Epidermal melanocyte (primary cell): ENCODE measurements at regions not wholly inside any gene's neighbourhood (a gene's known extent, or its start where the extent isn't known, plus 50 kb on each side); places are given as distances from the start of the nearest gene placed in this dataset.
"Not testable (repeated sequence)": the region's sequence is repeated elsewhere in the genome, so short reads cannot be mapped to it uniquely, and the experiment has no call there.

Experiments used
- DNase-seq: peaks from one replicate; pipeline ENCODE4 v3.0.0; 2011; ENCODE audit warnings: low spot score; ENCODE audit not compliant: insufficient read length

GRCh38 chr15:95129574-95129973 lies 898.2 kb downstream of the MCTP2 start:
- DNase-seq: no peak

- DNase-seq: no peak
These were observed 899.8 kb downstream of the MCTP2 start for GRCh38 chr15:95131131-95131556.

GRCh38 chr15:95132774-95133173 lies 901.4 kb downstream of the MCTP2 start:
- DNase-seq: no peak

GRCh38 chr15:95134431-95135110 lies 903.2 kb downstream of the MCTP2 start:
- no peak for DNase-seq

- DNase-seq: no peak
These were observed 907.4 kb downstream of the MCTP2 start for GRCh38 chr15:95138604-95139270.

DNA sequence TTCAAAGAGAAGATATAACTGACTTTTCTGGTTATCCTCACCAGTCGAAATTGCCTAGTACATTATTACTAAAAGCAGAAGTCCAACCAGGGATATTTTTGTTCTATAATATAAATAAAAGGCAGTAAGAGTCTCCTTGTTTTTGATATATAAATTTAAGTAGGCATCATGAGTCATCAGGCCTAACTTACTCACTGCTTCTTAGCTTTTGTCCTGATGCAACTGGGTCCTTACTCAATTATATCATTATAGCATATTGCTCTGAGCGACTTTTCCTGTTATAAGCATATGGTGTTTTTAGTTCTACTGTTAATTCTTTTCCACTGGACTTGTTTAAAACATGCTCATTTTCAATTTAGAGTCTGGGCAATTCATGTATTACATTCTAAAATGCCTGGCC lies 910.1 kb downstream of the MCTP2 start:
- no peak for DNase-seq

- DNase-seq: no peak
These were observed 911.2 kb downstream of the MCTP2 start for GRCh38 chr15:95142531-95142930.

DNA sequence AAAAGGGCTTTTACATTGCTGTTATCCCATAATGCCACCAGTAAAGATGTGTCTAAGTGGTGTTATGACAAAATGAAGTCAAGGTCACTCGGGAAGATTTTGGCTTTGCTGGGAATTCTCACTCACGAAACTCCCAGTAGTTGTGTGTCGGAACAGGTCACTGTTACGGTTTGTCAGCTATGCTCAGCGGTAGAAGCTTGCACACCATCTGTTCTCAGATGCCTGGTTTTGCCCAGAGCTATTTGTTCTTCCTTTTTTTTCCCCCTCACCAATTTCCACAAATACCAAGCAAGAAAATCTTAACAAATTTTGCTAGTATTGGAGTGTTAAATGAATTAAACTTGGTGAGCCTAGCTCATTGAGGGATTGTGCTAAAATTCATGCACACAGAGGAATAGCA lies 915.1 kb downstream of the MCTP2 start:
- no peak for DNase-seq

GRCh38 chr15:95148183-95148582 lies 916.8 kb downstream of the MCTP2 start:
- no peak for DNase-seq

DNA sequence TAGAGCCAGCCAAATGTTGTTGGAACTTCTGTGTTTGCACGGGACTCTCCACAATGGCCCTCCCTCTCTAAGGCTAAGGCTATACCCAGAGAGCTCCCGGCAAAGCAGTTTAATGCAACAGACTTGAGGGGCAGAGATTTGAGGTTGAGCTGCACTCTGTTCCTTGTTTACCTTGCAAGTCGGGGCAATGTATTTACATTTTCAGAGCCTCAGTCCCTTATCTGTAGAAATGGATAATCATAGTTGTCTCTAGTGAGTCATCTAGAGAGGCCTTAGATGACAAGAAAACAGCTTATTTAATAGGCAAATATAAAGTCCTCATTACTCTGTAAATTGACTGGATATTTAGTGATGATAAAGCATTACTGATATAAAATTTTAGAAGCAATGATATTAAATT lies 917.7 kb downstream of the MCTP2 start:
- no peak for DNase-seq

GRCh38 chr15:95149771-95150170 lies 918.4 kb downstream of the MCTP2 start:
- no peak for DNase-seq

- no peak for DNase-seq
These were observed 919.1 kb downstream of the MCTP2 start for GRCh38 chr15:95150466-95150865.

DNA sequence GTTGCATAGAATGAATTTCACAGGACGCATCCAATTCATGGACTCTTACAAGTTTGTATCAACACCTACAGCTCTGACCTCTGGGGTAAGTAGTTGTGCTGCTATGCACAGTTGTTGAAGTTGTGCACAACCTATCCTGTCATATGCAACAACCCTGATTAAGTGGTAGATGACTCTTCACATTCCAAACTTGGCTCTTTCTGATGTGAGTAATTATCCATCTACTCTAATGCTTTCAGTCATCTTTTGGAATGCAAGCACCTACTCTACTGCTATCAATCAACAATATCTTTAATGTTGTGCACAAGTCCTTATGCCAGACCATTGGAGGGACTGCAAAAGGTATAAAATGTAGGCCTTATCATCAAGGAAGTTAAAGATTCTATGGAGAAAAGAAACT lies 921.4 kb downstream of the MCTP2 start:
- no peak for DNase-seq

- DNase-seq: not testable (repeated sequence)
These were observed 921.8 kb downstream of the MCTP2 start for GRCh38 chr15:95153201-95153600.

GRCh38 chr15:95160316-95160715 lies 929.0 kb downstream of the MCTP2 start:
- DNase-seq: no peak

DNA sequence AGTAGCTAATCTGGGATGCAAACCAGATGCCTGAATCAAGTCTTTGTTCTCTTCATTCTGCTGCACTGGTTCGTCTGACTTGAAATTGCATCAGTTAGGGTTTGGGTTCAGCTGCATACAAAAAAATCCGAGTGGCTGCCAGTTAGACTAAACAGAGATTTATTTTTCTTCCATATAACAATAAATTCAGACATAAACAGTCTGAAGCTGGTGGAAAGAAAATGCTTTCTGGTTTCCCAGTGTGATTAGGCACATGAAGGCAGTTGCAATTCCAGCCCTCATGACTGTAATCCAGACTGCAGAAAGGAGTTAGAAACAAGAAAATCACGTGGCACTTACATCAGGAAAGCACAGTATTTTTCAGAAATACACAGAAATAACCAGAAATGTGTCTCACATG lies 930.7 kb downstream of the MCTP2 start:
- no peak for DNase-seq

- no peak for DNase-seq
These were observed 931.2 kb downstream of the MCTP2 start for GRCh38 chr15:95162531-95162930.

DNA sequence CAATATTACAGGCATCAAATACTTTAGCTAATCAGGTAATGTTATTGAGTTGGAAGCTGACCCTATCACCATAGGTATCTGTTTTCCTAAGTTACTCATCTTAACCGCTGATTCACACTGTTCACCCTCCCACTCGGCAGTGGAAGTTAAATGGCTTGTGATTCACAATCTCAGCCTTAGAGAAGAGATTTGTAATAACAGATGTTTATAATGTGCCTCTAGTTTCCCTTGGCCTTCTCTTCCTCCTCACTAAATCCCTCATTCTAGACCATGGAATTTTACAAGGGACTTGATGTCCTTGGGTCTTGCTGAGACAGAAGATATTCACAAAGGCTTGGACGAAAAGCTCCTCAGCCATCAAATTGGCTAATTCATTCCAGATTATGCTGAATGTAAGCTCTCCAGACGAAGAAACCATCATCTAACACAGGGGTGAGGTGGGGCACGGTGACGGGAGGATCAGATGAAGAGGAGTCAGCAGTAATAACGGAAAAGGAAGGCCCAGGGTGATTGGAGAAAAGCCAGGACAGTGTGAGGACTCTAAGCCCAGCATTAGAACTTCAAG lies 931.7 kb downstream of the MCTP2 start:
- DNase-seq: no peak

- DNase-seq: no peak
These were observed 936.8 kb downstream of the MCTP2 start for GRCh38 chr15:95168152-95168551.

DNA sequence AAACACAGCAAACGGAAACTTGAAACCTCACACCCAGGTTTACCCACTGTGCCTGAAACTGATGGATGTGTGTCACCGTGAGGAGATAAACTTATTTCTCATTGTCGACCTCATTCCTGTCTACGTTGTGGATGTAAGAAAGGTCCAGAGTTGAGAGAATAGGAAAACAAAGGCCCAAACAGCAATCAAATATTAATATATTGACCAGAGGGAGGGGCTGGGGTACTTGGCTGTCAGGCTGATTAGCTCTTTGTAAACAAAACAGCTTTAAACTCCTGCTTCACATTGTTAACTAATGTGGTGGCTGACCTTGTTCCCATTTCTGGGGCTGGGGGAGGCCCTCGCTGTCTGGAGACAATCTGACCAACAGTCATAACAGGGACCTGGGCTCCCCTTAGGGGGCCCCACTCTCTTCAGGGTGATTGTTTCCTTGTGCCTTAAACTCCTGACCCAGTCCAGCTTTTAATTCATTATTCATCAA lies 937.6 kb downstream of the MCTP2 start:
- DNase-seq: no peak

- DNase-seq: peak; percentile 49
These were observed 938.4 kb downstream of the MCTP2 start for GRCh38 chr15:95169541-95170459.
